K562 (cell line): ENCODE measurements at regions not wholly inside any gene's neighbourhood (a gene's known extent, or its start where the extent isn't known, plus 50 kb on each side); places are given as distances from the start of the nearest gene placed in this dataset.
"Not testable (repeated sequence)": the region's sequence is repeated elsewhere in the genome, so short reads cannot be mapped to it uniquely, and the experiment has no call there.

ENCODE experiments used
- ATAC-seq: fragments of 200-7000 bp; cut with Tn5 transposase; 3 replicates; pipeline ENCODE4 v1.9.1; 2020; ENCODE audit warnings: moderate library complexity
- BruUV-seq: library from RNA; stranded (reverse); fragments of 400-500 nt; replicated peaks from 2 replicates; lab custom pipeline; 2021; lab: Mats Ljungman, UMichigan
- CTCF ChIA-PET: fragments of 300-600 bp; formaldehyde crosslinking; extraction: SDS; loops from one replicate; lab custom pipeline; 2021; ENCODE audit warnings: low intra/inter-chr PET ratio; lab: Yijun Ruan, JAX
- POLR2A ChIA-PET: fragments of 300-600, 350-650 bp; sonication (Branson Sonifier 250); formaldehyde crosslinking; extraction: SDS; loops from one replicate; lab custom pipeline; 2021; ENCODE audit warnings: antibody characterized with exemption, inconsistent platforms; lab: Yijun Ruan, JAX
- DNase-seq, 4 experiments: peaks; one replicate each; pipeline versions ENCODE4 v3.0.0 to v3.0.0-alpha.2; 2011 to 2018; ENCODE audit warnings: low spot score in 3 of 4, mixed read lengths in 3 of 4; ENCODE audit errors: extremely low read depth in 1 of 4
- FAIRE-seq: peaks from 2 replicates; lab custom pipeline; 2011; peaks lifted over from hg19 to GRCh38; lab: Jason Lieb, UNC
- H2AFZ ChIP-seq: 2 replicates; pipeline ENCODE4 v1.6.0; 2011; ENCODE audit warnings: low read depth, low read length, control low read depth, inconsistent platforms
- H3K27ac ChIP-seq: fragments of 200-600 bp; 3 replicates; pipeline ENCODE4 v1.8.0; 2011; ENCODE audit warnings: low read depth, mild to moderate bottlenecking, control low read depth, inconsistent platforms, low read length, moderate library complexity, mixed read lengths; ENCODE audit errors: extremely low read depth
- H3K27me3 ChIP-seq, 2 experiments: fragments of 300-600 bp in 1 of 2; 2 replicates in 1 of 2; 3 replicates in 1 of 2; pipeline versions ENCODE4 v1.6.0 to v1.8.0; 2011; ENCODE audit warnings: inconsistent platforms in 2 of 2, low read length in 2 of 2, mild to moderate bottlenecking in 1 of 2, mixed read lengths in 1 of 2, moderate library complexity in 1 of 2; ENCODE audit not compliant: control insufficient read depth in 2 of 2, insufficient read depth in 2 of 2
- H3K36me3 ChIP-seq: fragments of 300-600 bp; 3 replicates; pipeline ENCODE4 v1.8.0; 2011; ENCODE audit warnings: mild to moderate bottlenecking, low read length, inconsistent platforms; ENCODE audit not compliant: control insufficient read depth, insufficient read depth
- H3K4me1 ChIP-seq, 2 experiments: fragments of 200-600 bp in 1 of 2; replicated peaks in 1 of 2; 2 replicates in 1 of 2; 3 replicates in 1 of 2; pipeline versions ENCODE4 v1.5.1 to v1.8.0; 2011; ENCODE audit warnings: inconsistent platforms in 2 of 2, low read length in 2 of 2, mild to moderate bottlenecking in 1 of 2, mixed read lengths in 1 of 2, moderate library complexity in 1 of 2; ENCODE audit not compliant: control insufficient read depth in 2 of 2, insufficient read depth in 2 of 2
- H3K4me2 ChIP-seq: 2 replicates; pipeline ENCODE4 v1.6.1; 2011; ENCODE audit warnings: low read length, control low read depth, inconsistent platforms, mixed read lengths; ENCODE audit not compliant: insufficient read depth
- H3K4me3 ChIP-seq: fragments of 200-600 bp; sonication (generic), shearing (Covaris generic); 2 replicates; pipeline ENCODE4 v1.5.1; 2016; ENCODE audit warnings: control low read depth, inconsistent platforms
- H3K79me2 ChIP-seq: fragments of 200-600 bp; 3 replicates; pipeline ENCODE4 v1.8.0; 2011; ENCODE audit warnings: low read length, inconsistent platforms; ENCODE audit not compliant: control insufficient read depth, insufficient read depth
- H3K9ac ChIP-seq, 2 experiments: 2 replicates each; pipeline versions ENCODE4 v1.6.0 to v1.6.1; 2011; ENCODE audit warnings: low read depth in 2 of 2, low read length in 2 of 2, control low read depth in 1 of 2, inconsistent platforms in 1 of 2, mild to moderate bottlenecking in 1 of 2, mixed read lengths in 1 of 2; ENCODE audit not compliant: insufficient read depth in 1 of 2
- H3K9me1 ChIP-seq: one replicate; pipeline ENCODE4 v1.6.0; 2011; ENCODE audit warnings: inconsistent platforms, mild to moderate bottlenecking, low read length, moderate library complexity; ENCODE audit not compliant: control insufficient read depth, insufficient read depth
- H3K9me3 ChIP-seq: replicated peaks from 2 replicates; pipeline ENCODE4 v1.5.1; 2011; ENCODE audit warnings: low read depth, low read length, inconsistent platforms; ENCODE audit not compliant: control insufficient read depth, insufficient read depth
- H4K20me1 ChIP-seq: replicated peaks from 2 replicates; pipeline ENCODE4 v1.6.1; 2011; ENCODE audit warnings: low read length, inconsistent platforms, mixed read lengths; ENCODE audit not compliant: control insufficient read depth, insufficient read depth
- BRD9 ChIP-seq: fragments of 450-650 bp; IDR thresholded peaks from 2 replicates; pipeline ENCODE4 v1.6.1; 2018; ENCODE audit warnings: low read depth; ENCODE audit not compliant: partially characterized antibody
- FOS ChIP-seq: IDR thresholded peaks from 3 replicates; pipeline ENCODE4 v1.6.1; 2011; ENCODE audit not compliant: insufficient read length; ENCODE audit errors: extremely low read depth
- LCOR ChIP-seq: sonication (generic); formaldehyde crosslinking; IDR thresholded peaks from 2 replicates; pipeline ENCODE4 v1.8.0; 2022; ENCODE audit warnings: mild to moderate bottlenecking, missing genetic modification reagents
- MECOM ChIP-seq: fragments of 250-450 bp; sonication (Bioruptor Pico); IDR thresholded peaks from 2 replicates; pipeline ENCODE4 v1.8.0; 2022; ENCODE audit warnings: inconsistent platforms
- PHF20 ChIP-seq: fragments of 450-650 bp; IDR thresholded peaks from 2 replicates; pipeline ENCODE4 v1.6.1; 2018; ENCODE audit not compliant: partially characterized antibody
- SMAD3 ChIP-seq: fragments of 450-650 bp; formaldehyde crosslinking; conservative IDR thresholded peaks from 2 replicates; pipeline ENCODE4 v1.4.0; 2020; ENCODE audit warnings: mild to moderate bottlenecking
- SRSF7 ChIP-seq: fragments of 200-400 bp; formaldehyde crosslinking; optimal IDR thresholded peaks from 2 replicates; pipeline ENCODE3; 2017; ENCODE audit warnings: mild to moderate bottlenecking, low read depth, low read length
- ZFP36 ChIP-seq: fragments of 150-350 bp; IDR thresholded peaks from 2 replicates; pipeline ENCODE4 v1.6.1; 2018; ENCODE audit warnings: low read length, low read depth; ENCODE audit not compliant: partially characterized antibody
- ZNF146 ChIP-seq: IDR thresholded peaks from one replicate; pipeline ENCODE4 v1.6.1; 2018; ENCODE audit warnings: missing compliant biosample characterization; ENCODE audit not compliant: unreplicated experiment
- ZNF184 ChIP-seq: sonication (generic); formaldehyde crosslinking; IDR thresholded peaks from 2 replicates; pipeline ENCODE4 v1.5.0; 2020; ENCODE audit warnings: missing genetic modification reagents
- ZNF239 ChIP-seq: fragments of 250-450 bp; sonication (Bioruptor Pico); IDR thresholded peaks from 2 replicates; pipeline ENCODE4 v1.4.0; 2020; ENCODE audit warnings: mild to moderate bottlenecking
- ZNF384 ChIP-seq: IDR thresholded peaks from 2 replicates; pipeline ENCODE4 v1.6.1; 2012; ENCODE audit warnings: low read depth, low read length, improper control_type of control experiment
- ZNF512 ChIP-seq: IDR thresholded peaks from 2 replicates; pipeline ENCODE4 v1.6.1; 2016; ENCODE audit warnings: missing genetic modification characterization, missing compliant biosample characterization
- ZNF668 ChIP-seq: fragments of 250-450 bp; sonication (Bioruptor Pico); IDR thresholded peaks from 2 replicates; pipeline ENCODE4 v1.8.0; 2022; ENCODE audit warnings: mild to moderate bottlenecking, inconsistent platforms
- ZNF696 ChIP-seq: fragments of 250-450 bp; sonication (Bioruptor Pico); conservative IDR thresholded peaks from 2 replicates; pipeline ENCODE4 v1.4.0; 2020; ENCODE audit warnings: mild to moderate bottlenecking, moderate library complexity
- ZNF830 ChIP-seq: fragments of 250-450 bp; sonication (Bioruptor Pico); IDR thresholded peaks from 2 replicates; pipeline ENCODE4 v1.5.0; 2021; ENCODE audit warnings: mild to moderate bottlenecking
- WGBS: fragments of 100-300 bp; shearing (Covaris generic); methylation state at CpG from one replicate; pipeline ENCODE4 v1.1.6; 2016; ENCODE audit warnings: low coverage, mixed read lengths; ENCODE audit not compliant: insufficient coverage; ENCODE audit errors: missing lambda C conversion rate; 5-methylcytosine and 5-hydroxymethylcytosine counted together
- in situ Hi-C: fragments of 300-500 bp; cut with MboI; formaldehyde crosslinking; loops from 4 replicates; pipeline ENCODE4 v1.15.0; 2018; ENCODE audit warnings: inconsistent platforms, mixed read lengths
- intact Hi-C: fragments of 100-400 bp; cut with micrococcal nuclease; formaldehyde crosslinking; loops from 2 replicates; pipeline ENCODE4 v1.14.2; 2022

- Histone ChIP-seq H2AFZ (no peak overlapping the region), H3K4me2 (no peak overlapping the region), H3K4me1 (no peaks in the 10 kb centered on the region), H3K4me3 (no peak overlapping the region), H4K20me1 (no peaks in the 10 kb centered on the region), H3K27ac (no peak overlapping the region), H3K9me1 (no peaks in the 10 kb centered on the region), H3K9ac (no peak overlapping the region), H3K9me3 (no peaks in the 10 kb centered on the region), H3K79me2 (no peaks in the 10 kb centered on the region), H3K36me3 (no peaks in the 10 kb centered on the region), H3K27me3 (no peaks in the 10 kb centered on the region)
- no TSS peak for BruUV-seq
- WGBS = 0% methylated on average over 4 of the region's 4 CpGs
- DNase-seq (no peak), ATAC-seq (no peak), FAIRE-seq (no peak)
- ChIA-PET POLR2A (interaction anchor here (0.6 kb wide), 1 partner anchor 344 kb away, joined by 3 read pairs; no protein-coding TSS in a partner anchor), CTCF (no interaction called here)
- no peak for TF ChIP-seq BRD9
- no peak for TF ChIP-seq PHF20
- no peak for TF ChIP-seq LCOR
- TF ChIP-seq ZNF239 (CRISPR knock-in tag) = no peak
- TF ChIP-seq ZNF830 (CRISPR knock-in tag) = no peak
- no peak for TF ChIP-seq ZNF184
- no peak for TF ChIP-seq SMAD3
- no peak for TF ChIP-seq FOS
- TF ChIP-seq ZNF384 = no peak
- no peak for TF ChIP-seq ZNF696
- TF ChIP-seq ZFP36 = no peak
- no peak for TF ChIP-seq ZNF668
- TF ChIP-seq MECOM (CRISPR knock-in tag) = no peak
- no peak for TF ChIP-seq ZNF146
- TF ChIP-seq ZNF512 (tag) = no peak
- TF ChIP-seq SRSF7 = no peak
- intact Hi-C loops = no loop called here
- in situ Hi-C loops = no loop called here
Observed at GRCh38 chr3:62951037-62951613, 75.9 kb upstream of the CADPS start.

- POLR2A ChIA-PET = not testable (repeated sequence)
Observed at GRCh38 chr3:62951880-62952279, 76.7 kb upstream of the CADPS start.

More at GRCh38 chr3:62951880-62952279, 76.7 kb upstream of the CADPS start:
- H3K36me3 ChIP-seq, H3K4me3 ChIP-seq, FAIRE-seq, H3K79me2 ChIP-seq, ATAC-seq, in situ Hi-C loops, CTCF ChIA-PET, H3K9me3 ChIP-seq, H3K4me1 ChIP-seq, BruUV-seq, H3K27ac ChIP-seq, H2AFZ ChIP-seq, DNase-seq, H4K20me1 ChIP-seq, H3K9me1 ChIP-seq, H3K27me3 ChIP-seq, H3K9ac ChIP-seq, H3K4me2 ChIP-seq, intact Hi-C loops: not testable (repeated sequence)
